ENCODE measurements at regions not wholly inside any gene's neighbourhood (a gene's known extent, or its start where the extent isn't known, plus 50 kb on each side); places are given as distances from the start of the nearest gene placed in this dataset.

DNA sequence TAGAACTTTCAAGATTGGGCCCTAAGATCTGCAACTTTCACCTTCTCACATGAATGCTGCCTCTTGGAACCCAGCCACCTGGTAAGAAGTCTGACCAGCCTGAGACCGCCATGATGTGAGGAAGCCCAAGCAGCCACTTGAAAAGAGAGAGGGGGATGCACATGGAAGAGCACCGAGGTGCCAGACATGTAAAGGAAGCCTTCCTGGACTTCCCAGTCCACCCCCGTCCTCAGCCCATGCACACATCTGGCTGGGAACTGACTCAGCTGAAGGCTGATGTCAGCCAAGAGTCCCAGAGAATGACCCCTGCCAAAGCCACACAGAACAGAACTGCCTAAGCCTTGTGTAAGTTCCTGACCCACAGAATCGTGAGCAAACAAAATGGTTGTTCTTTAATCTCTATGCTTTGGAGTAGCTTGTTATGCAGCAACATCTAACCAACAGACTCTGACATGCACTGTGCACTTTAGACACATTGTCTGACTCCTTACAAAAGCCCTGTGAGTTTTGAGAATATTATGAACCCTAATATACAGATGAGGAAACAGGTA lies 86.7 kb downstream of the RMI2 start:
- TF ChIP-seq, protein P1, sequence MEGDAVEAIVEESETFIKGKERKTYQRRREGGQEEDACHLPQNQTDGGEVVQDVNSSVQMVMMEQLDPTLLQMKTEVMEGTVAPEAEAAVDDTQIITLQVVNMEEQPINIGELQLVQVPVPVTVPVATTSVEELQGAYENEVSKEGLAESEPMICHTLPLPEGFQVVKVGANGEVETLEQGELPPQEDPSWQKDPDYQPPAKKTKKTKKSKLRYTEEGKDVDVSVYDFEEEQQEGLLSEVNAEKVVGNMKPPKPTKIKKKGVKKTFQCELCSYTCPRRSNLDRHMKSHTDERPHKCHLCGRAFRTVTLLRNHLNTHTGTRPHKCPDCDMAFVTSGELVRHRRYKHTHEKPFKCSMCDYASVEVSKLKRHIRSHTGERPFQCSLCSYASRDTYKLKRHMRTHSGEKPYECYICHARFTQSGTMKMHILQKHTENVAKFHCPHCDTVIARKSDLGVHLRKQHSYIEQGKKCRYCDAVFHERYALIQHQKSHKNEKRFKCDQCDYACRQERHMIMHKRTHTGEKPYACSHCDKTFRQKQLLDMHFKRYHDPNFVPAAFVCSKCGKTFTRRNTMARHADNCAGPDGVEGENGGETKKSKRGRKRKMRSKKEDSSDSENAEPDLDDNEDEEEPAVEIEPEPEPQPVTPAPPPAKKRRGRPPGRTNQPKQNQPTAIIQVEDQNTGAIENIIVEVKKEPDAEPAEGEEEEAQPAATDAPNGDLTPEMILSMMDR (IDR thresholded peaks at IDR 0.05): no peak
- no peak for TF ChIP-seq POLR2AphosphoS5 (IDR thresholded peaks at IDR 0.05)
- no peak for TF ChIP-seq EP300 (IDR thresholded peaks at IDR 0.05; ENCODE audit: low read depth)

All from transverse colon (tissue), 4 donors.